ENCODE measurements at regions not wholly inside any gene's neighbourhood (a gene's known extent, or its start where the extent isn't known, plus 50 kb on each side); places are given as distances from the start of the nearest gene placed in this dataset.

DNA sequence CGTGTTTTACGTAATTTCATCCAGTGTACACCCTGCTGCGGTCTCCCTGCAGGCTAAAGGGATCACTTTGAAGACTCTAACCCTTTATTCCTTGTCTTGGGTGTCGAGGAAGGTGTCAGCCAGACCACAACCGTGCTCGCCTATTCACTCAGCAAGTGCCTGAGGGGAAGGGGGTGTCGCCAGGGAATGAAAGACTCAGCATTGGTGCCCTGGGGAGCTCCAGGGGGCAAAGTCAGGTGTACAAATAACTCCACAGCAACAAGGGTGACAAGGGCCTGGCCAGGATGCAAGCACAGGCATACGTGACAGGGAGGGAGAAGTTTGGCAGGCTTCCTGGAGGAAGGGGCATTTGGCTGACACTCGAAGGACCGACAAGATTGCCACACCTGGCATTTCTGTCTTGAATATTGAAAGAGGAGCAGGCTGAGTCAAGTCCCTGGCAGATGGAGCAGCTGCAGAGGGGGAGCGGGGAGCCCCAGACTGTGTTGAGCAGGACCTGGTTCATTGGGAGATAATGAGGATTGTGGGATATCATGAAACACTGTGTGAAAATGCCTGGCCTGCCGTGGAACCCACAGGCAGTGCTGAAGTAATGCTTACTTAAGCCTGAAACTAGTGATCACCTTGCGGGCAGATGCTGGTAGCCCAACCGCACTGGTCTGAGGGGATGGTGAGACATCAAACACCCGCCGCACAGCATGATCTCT lies 93.9 kb downstream of the RHOB start:
- Histone ChIP-seq H3K27me3 (ENCODE audit: control insufficient read depth, insufficient read depth, low read length) (no peaks in the 10 kb centered on the region), H3K4me3 (ENCODE audit: low read depth, low read length) (no peak overlapping the region), H3K36me3 (ENCODE audit: control insufficient read depth, insufficient read depth, low read length) (no peaks in the 10 kb centered on the region; the same call in 1 of the 2 replicates)
- TF ChIP-seq, protein P1, sequence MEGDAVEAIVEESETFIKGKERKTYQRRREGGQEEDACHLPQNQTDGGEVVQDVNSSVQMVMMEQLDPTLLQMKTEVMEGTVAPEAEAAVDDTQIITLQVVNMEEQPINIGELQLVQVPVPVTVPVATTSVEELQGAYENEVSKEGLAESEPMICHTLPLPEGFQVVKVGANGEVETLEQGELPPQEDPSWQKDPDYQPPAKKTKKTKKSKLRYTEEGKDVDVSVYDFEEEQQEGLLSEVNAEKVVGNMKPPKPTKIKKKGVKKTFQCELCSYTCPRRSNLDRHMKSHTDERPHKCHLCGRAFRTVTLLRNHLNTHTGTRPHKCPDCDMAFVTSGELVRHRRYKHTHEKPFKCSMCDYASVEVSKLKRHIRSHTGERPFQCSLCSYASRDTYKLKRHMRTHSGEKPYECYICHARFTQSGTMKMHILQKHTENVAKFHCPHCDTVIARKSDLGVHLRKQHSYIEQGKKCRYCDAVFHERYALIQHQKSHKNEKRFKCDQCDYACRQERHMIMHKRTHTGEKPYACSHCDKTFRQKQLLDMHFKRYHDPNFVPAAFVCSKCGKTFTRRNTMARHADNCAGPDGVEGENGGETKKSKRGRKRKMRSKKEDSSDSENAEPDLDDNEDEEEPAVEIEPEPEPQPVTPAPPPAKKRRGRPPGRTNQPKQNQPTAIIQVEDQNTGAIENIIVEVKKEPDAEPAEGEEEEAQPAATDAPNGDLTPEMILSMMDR (IDR thresholded peaks at IDR 0.05; ENCODE audit: insufficient read depth, low read depth, low read length) = no peak
- DNase-seq (ENCODE audit: low read depth) = no peak
- ChIA-PET CTCF (no interaction called here), POLR2A (no interaction called here)

DNA sequence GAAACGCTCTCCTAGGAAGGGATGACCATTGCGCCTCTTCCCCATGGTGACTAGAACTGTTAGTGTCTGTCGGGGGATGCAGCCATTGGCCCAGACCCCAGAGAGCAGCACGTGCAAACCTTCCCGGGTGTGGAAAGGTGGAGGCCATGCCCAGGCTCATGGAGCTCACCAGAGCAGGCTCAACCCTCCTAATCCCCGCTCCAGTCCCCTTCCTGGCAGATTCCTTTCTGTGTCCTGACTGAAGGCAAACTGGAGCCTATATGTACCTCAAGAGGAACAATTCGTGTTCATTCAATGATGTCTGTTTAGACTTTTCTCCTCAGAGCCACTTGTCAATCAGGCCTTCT lies 94.4 kb downstream of the RHOB start:
- POLR2A ChIA-PET = no interaction called here
- TF ChIP-seq, protein P1 (IDR thresholded peaks at IDR 0.05; ENCODE audit: insufficient read depth, low read depth, low read length) = no peak
- Histone ChIP-seq H3K4me3 (ENCODE audit: low read depth, low read length) (no peak overlapping the region), H3K27me3 (ENCODE audit: control insufficient read depth, insufficient read depth, low read length) (no peaks in the 10 kb centered on the region), H3K36me3 (ENCODE audit: control insufficient read depth, insufficient read depth, low read length) (no peaks in the 10 kb centered on the region; the same call in 1 of the 2 replicates)
- DNase-seq (ENCODE audit: low read depth) = no peak
- CTCF ChIA-PET = interaction anchor here (0.7 kb wide), 1 partner anchor 18 kb away, joined by 3 read pairs; no protein-coding TSS in a partner anchor

DNA sequence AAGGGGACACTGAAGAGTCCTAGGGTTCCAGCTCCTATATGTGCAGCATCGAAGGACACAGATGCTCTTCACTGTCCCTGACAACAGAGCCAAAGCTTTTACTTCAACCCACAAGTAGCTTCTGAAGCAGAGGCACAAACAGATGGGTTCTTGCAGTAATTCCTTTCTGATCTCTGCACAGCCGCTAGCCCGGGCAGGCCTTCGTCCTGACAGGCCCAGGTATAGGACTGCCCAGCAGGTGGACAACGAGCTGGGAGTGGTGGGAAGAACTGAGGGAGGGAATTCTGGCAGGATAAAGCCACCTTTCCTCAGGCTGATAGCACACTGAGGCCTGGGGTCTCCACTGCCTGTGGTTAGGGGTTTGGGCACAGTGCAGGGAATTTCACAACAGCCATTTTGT lies 94.8 kb downstream of the RHOB start:
- H3K36me3 ChIP-seq (ENCODE audit: control insufficient read depth, insufficient read depth, low read length) = no peaks in the 10 kb centered on the region; the same call in 1 of the 2 replicates
- H3K27me3 ChIP-seq (ENCODE audit: control insufficient read depth, insufficient read depth, low read length) = no peaks in the 10 kb centered on the region
- POLR2A ChIA-PET = no interaction called here
- no peak for DNase-seq (ENCODE audit: low read depth)
- CTCF ChIA-PET = interaction anchor here (0.7 kb wide), 1 partner anchor 18 kb away, joined by 3 read pairs; no protein-coding TSS in a partner anchor
- TF ChIP-seq, protein P1 (IDR thresholded peaks at IDR 0.05; ENCODE audit: insufficient read depth, low read depth, low read length) = no peak
- H3K4me3 ChIP-seq (ENCODE audit: low read depth, low read length) = no peak overlapping the region

DNA sequence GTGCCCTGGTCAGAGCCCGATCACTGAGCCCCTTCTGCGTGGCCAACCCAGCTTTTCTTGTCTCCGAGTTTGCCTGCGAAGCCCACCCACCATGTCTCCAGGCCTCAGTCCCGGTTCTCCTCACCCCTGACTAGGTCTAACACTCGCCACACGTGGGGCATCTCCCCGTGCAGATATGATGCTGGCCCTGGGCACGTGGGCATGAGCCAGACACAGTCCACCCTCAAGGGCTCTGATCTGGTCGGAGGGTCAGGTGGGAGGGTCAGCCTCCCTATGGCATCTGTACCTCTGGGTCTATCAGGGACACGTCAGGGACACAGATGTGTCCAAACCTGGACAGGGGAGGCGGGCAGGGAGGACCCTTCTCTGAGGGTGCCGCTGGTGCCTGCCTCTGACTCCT lies 95.4 kb downstream of the RHOB start:
- Histone ChIP-seq H3K36me3 (ENCODE audit: control insufficient read depth, insufficient read depth, low read length) (no peaks in the 10 kb centered on the region; the same call in 1 of the 2 replicates), H3K27me3 (ENCODE audit: control insufficient read depth, insufficient read depth, low read length) (no peaks in the 10 kb centered on the region), H3K4me3 (ENCODE audit: low read depth, low read length) (no peak overlapping the region)
- DNase-seq (ENCODE audit: low read depth) = no peak
- ChIA-PET CTCF (no interaction called here), POLR2A (no interaction called here)
- TF ChIP-seq, protein P1 (IDR thresholded peaks at IDR 0.05; ENCODE audit: insufficient read depth, low read depth, low read length) = no peak

DNA sequence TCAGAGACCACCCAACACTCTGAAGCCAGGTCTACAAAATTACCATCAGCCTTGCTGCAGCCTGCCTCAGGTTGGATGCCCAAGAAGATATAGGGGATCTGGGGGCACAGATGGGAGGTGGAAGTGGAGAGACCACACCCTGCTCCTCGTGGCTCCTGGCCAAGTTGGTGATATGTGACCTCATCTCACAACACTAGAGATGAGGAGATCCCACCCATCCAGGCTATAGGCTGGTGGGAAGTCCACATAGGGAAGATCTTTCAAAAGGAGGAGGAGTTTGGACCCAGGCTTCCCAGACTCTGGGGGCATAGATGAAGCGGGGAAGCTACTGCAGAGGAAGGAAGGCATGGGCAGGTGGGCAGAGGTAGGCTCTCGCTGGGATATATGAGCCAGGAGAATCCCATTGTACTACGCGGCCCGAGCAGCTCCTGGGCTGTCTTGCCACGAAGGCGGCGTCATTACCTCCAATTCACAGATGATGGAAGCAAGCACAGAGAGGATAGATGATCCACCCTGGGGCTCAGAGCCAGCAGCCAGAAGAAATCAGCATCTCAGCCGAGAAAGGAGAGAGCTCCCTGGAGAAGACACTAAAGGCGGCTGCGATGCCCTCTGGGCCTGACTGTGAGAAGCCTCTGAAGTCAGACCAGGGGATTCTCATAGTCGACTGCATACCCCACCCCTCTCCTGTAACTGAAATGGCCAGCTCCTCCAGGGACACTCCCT lies 96.0 kb downstream of the RHOB start:
- Histone ChIP-seq H3K4me3 (ENCODE audit: low read depth, low read length) (no peak overlapping the region), H3K36me3 (ENCODE audit: control insufficient read depth, insufficient read depth, low read length) (no peaks in the 10 kb centered on the region; the same call in 1 of the 2 replicates), H3K27me3 (ENCODE audit: control insufficient read depth, insufficient read depth, low read length) (no peaks in the 10 kb centered on the region)
- ChIA-PET CTCF (interaction anchor here (1.3 kb wide), 1 partner anchor 131 kb away, joined by 4 read pairs; no protein-coding TSS in a partner anchor), POLR2A (no interaction called here)
- no peak for DNase-seq (ENCODE audit: low read depth)
- TF ChIP-seq, protein P1 (IDR thresholded peaks at IDR 0.05; ENCODE audit: insufficient read depth, low read depth, low read length) = no peak
